ENCODE measurements at regions not wholly inside any gene's neighbourhood (a gene's known extent, or its start where the extent isn't known, plus 50 kb on each side); places are given as distances from the start of the nearest gene placed in this dataset.

- TF ChIP-seq CTCF (IDR thresholded peaks at IDR 0.05) = no peak
Observed at GRCh38 chrX:9087271-9088040, 53.5 kb upstream of the FAM9B start.

- no peak for TF ChIP-seq CTCF (IDR thresholded peaks at IDR 0.05)
Observed at GRCh38 chrX:9088896-9089295, 55.0 kb upstream of the FAM9B start.

GRCh38 chrX:9090766-9091165 is 56.8 kb upstream of the FAM9B start:
- no peak for TF ChIP-seq CTCF (IDR thresholded peaks at IDR 0.05)

GRCh38 chrX:9091258-9091657 is 57.3 kb upstream of the FAM9B start:
- TF ChIP-seq CTCF (IDR thresholded peaks at IDR 0.05) = no peak

- no peak for TF ChIP-seq CTCF (IDR thresholded peaks at IDR 0.05)
Observed at GRCh38 chrX:9102956-9103355, 69.0 kb upstream of the FAM9B start.

DNA sequence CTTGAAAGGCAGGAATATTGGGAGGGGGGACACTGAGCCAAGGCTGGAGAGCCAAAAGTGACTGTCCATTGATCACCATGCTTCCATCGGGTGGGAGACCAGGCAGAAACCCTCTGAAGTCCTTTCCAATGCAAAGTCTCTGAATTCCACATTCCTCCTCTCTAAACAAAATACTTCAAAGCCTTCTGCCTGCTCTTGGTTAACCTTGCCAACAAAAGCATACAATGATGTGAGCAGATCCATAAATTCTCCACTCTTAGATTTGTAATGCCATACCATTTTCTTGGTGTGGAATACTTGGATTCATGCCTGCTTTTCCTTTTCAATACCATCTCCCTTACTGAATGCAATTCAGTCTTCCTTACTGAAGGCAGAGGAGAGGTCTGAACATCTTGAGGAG is 74.1 kb upstream of the FAM9B start:
- TF ChIP-seq CTCF (IDR thresholded peaks at IDR 0.05) = no peak

- no peak for TF ChIP-seq CTCF (IDR thresholded peaks at IDR 0.05)
Observed at GRCh38 chrX:9110808-9111207, 76.9 kb upstream of the FAM9B start.

GRCh38 chrX:9114245-9114644 is 80.3 kb upstream of the FAM9B start:
- TF ChIP-seq CTCF (IDR thresholded peaks at IDR 0.05) = no peak

All from LNCAP (cell line).